Left lung (tissue), 4 donors: ENCODE measurements at regions not wholly inside any gene's neighbourhood (a gene's known extent, or its start where the extent isn't known, plus 50 kb on each side); places are given as distances from the start of the nearest gene placed in this dataset.
A peak's percentile ranks its signal among the peaks of the same experiment; 100 is the strongest.

ENCODE experiments used
- ATAC-seq: fragments of 200-7000 bp; cut with Tn5 transposase; one replicate; pipeline ENCODE4 v1.9.1; 2020; ENCODE audit warnings: moderate library complexity
- DNase-seq, 4 donors: peaks; one replicate each; pipeline ENCODE4 v3.0.0-alpha.2; 2013 to 2020
- H3K27ac ChIP-seq, 2 donors: fragments of 200-600 bp; sonication (generic) in 1 of 2; one replicate each; pipeline versions ENCODE4 v1.5.0 to v1.8.0; 2020 to 2021
- H3K27me3 ChIP-seq, 2 donors: fragments of 200-600 bp; sonication (generic) in 1 of 2; one replicate each; pipeline versions ENCODE4 v1.5.0 to v1.8.0; 2020 to 2021
- H3K36me3 ChIP-seq, 2 donors: fragments of 200-600 bp; sonication (generic) in 1 of 2; one replicate each; pipeline versions ENCODE4 v1.5.0 to v1.8.0; 2020 to 2021
- H3K4me1 ChIP-seq, 2 donors: fragments of 200-600 bp; one replicate each; pipeline ENCODE4 v1.8.0; 2021
- H3K4me3 ChIP-seq, 2 donors: fragments of 200-600 bp; sonication (generic) in 1 of 2; one replicate each; pipeline versions ENCODE4 v1.5.0 to v1.8.0; 2020 to 2021; ENCODE audit warnings: mild to moderate bottlenecking in 1 of 2
- H3K9me3 ChIP-seq, 2 donors: fragments of 200-600 bp; sonication (generic) in 1 of 2; one replicate each; pipeline versions ENCODE4 v1.5.0 to v1.8.0; 2020 to 2021
- intact Hi-C, 2 donors: fragments of 100-400 bp; cut with DNase I; formaldehyde crosslinking; loops; one replicate each; pipeline versions ENCODE4 v1.11.2 to v1.14.2; 2022
- TF ChIP-seq, protein P1 (sequence below), 2 donors: fragments of 200-600 bp; sonication (generic) in 1 of 2; IDR thresholded peaks; one replicate each; pipeline versions ENCODE4 v1.5.0 to v1.8.0; 2021; ENCODE audit warnings: antibody characterized with exemption in 2 of 2
- donor health status: DM: no; HTN: yes; CAD: no.
- donor health status: DM: no; HTN: no; CAD: no.

- H3K27me3 ChIP-seq: no peaks in the 10 kb centered on the region
- no peaks in the 10 kb centered on the region for H3K9me3 ChIP-seq
- DNase-seq (no peak), ATAC-seq (no peak)
- H3K4me1 ChIP-seq: no peaks in the 10 kb centered on the region
- intact Hi-C loops: no loop called here
- H3K27ac ChIP-seq: no peak overlapping the region
- no peak overlapping the region for H3K4me3 ChIP-seq
- TF ChIP-seq, protein P1, sequence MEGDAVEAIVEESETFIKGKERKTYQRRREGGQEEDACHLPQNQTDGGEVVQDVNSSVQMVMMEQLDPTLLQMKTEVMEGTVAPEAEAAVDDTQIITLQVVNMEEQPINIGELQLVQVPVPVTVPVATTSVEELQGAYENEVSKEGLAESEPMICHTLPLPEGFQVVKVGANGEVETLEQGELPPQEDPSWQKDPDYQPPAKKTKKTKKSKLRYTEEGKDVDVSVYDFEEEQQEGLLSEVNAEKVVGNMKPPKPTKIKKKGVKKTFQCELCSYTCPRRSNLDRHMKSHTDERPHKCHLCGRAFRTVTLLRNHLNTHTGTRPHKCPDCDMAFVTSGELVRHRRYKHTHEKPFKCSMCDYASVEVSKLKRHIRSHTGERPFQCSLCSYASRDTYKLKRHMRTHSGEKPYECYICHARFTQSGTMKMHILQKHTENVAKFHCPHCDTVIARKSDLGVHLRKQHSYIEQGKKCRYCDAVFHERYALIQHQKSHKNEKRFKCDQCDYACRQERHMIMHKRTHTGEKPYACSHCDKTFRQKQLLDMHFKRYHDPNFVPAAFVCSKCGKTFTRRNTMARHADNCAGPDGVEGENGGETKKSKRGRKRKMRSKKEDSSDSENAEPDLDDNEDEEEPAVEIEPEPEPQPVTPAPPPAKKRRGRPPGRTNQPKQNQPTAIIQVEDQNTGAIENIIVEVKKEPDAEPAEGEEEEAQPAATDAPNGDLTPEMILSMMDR (IDR thresholded peaks at IDR 0.05): no peak
- no peaks in the 10 kb centered on the region for H3K36me3 ChIP-seq
Observed at GRCh38 chr4:121248747-121249146, 84.6 kb upstream of the TNIP3 start.

DNA sequence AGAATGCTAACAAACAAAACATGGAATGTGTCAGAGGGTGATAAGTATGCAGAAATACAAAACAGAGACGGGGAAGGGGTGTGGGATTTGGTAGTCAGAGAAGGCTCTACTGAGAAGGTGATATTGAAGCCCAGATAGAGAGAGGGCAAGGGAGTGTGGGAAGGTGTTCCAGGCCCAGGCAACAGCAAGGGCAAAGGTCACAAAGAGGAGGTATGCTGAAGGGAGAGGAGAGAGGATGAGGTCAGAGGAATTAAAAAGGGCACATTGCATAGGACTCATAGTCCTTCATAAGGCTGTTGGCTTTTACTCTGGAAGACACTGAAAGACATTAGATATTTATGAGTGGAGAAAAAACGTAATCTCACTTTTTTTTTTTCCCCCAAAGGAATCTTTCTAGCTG, 82.6 kb upstream of the TNIP3 start:
- H3K4me1 ChIP-seq: peaks cover 0 to 6% of the 10 kb centered on the region in 2 donors
- intact Hi-C loops: no loop called here
- H3K9me3 ChIP-seq: no peaks in the 10 kb centered on the region
- ATAC-seq: no peak
- H3K27ac ChIP-seq: no peak overlapping the region
- no peak for DNase-seq
- H3K36me3 ChIP-seq: no peaks in the 10 kb centered on the region
- TF ChIP-seq, protein P1 (IDR thresholded peaks at IDR 0.05): no peak
- H3K4me3 ChIP-seq: no peak overlapping the region
- H3K27me3 ChIP-seq: no peaks in the 10 kb centered on the region

DNA sequence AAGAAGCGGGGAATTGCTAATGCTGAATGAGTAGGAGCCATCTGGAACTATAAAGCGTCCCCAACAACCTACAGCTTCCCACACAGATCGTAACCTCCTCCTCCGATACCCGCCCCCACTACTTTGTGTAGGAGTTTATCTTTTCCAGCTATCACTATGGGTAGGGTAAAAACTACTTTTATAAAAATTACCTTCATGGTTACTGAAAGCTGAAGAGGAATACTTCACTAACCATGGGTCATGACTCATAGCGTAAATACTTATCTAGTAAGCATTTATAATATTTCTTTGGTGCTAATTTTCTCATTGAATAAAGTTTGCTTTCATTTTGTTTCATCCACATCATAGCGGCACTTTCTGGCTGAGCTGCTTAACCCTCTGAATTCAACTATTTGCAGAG, 79.4 kb upstream of the TNIP3 start:
- H3K9me3 ChIP-seq: no peaks in the 10 kb centered on the region
- no peak for DNase-seq
- H3K36me3 ChIP-seq: no peaks in the 10 kb centered on the region
- no peaks in the 10 kb centered on the region for H3K27me3 ChIP-seq
- intact Hi-C loops: no loop called here
- H3K4me3 ChIP-seq: no peak overlapping the region
- peak overlapping the region in 1 of 2 donors; percentile 50 for H3K27ac ChIP-seq
- peak; percentile 74 for ATAC-seq
- TF ChIP-seq, protein P1 (IDR thresholded peaks at IDR 0.05): no peak
- peaks cover 0 to 6% of the 10 kb centered on the region in 2 donors for H3K4me1 ChIP-seq

GRCh38 chr4:121242188-121242750, 78.1 kb upstream of the TNIP3 start:
- H3K9me3 ChIP-seq: no peaks in the 10 kb centered on the region
- H3K27me3 ChIP-seq: no peaks in the 10 kb centered on the region
- H3K27ac ChIP-seq: no peak overlapping the region
- peak in 2 of 4 donors; percentile 47 to 61 for DNase-seq
- intact Hi-C loops: no loop called here
- TF ChIP-seq, protein P1 (IDR thresholded peaks at IDR 0.05): no peak
- peak; percentile 35 for ATAC-seq
- H3K4me3 ChIP-seq: no peak overlapping the region
- H3K4me1 ChIP-seq: peaks cover 0 to 6% of the 10 kb centered on the region in 2 donors
- H3K36me3 ChIP-seq: no peaks in the 10 kb centered on the region

GRCh38 chr4:121239951-121240350, 75.8 kb upstream of the TNIP3 start:
- H3K27ac ChIP-seq: no peak overlapping the region
- TF ChIP-seq, protein P1 (IDR thresholded peaks at IDR 0.05): no peak
- intact Hi-C loops: no loop called here

More at GRCh38 chr4:121239951-121240350, 75.8 kb upstream of the TNIP3 start:
- Histone ChIP-seq H3K9me3 (no peaks in the 10 kb centered on the region), H3K27me3 (no peaks in the 10 kb centered on the region), H3K36me3 (no peaks in the 10 kb centered on the region), H3K4me3 (no peak overlapping the region), H3K4me1 (peaks cover 0 to 6% of the 10 kb centered on the region in 2 donors)
- DNase-seq (no peak), ATAC-seq (no peak)
